Dermis microvascular lymphatic vessel endothelial cell (primary cell): ENCODE measurements at regions not wholly inside any gene's neighbourhood (a gene's known extent, or its start where the extent isn't known, plus 50 kb on each side); places are given as distances from the start of the nearest gene placed in this dataset.
"Not testable (repeated sequence)": the region's sequence is repeated elsewhere in the genome, so short reads cannot be mapped to it uniquely, and the experiment has no call there.

Source experiments
- DNase-seq, 2 donors: peaks; one replicate each; pipeline versions ENCODE4 v3.0.0 to v3.0.0-alpha.2; 2010; ENCODE audit warnings: low read depth in 2 of 2

- no peak for DNase-seq
These were observed 52.1 kb downstream of the CARTPT start for GRCh38 chr5:71771191-71771590.

- DNase-seq, result peak in 1 of 2 donors; percentile 65
These were observed 59.7 kb downstream of the CARTPT start for GRCh38 chr5:71778678-71779276.

- no peak for DNase-seq
These were observed 61.5 kb downstream of the CARTPT start for GRCh38 chr5:71780597-71780996.

GRCh38 chr5:71782393-71782770, 63.3 kb downstream of the CARTPT start:
- DNase-seq, result no peak

GRCh38 chr5:71782771-71783770, 64.0 kb downstream of the CARTPT start:
- peak in 1 of 2 donors; percentile 69 for DNase-seq

- no peak for DNase-seq
These were observed 64.8 kb downstream of the CARTPT start for GRCh38 chr5:71783891-71784290.

GRCh38 chr5:71786337-71787055, 67.4 kb downstream of the CARTPT start:
- no peak for DNase-seq

GRCh38 chr5:71788794-71789193, 69.7 kb downstream of the CARTPT start:
- DNase-seq, result no peak

GRCh38 chr5:71789746-71790145, 70.7 kb downstream of the CARTPT start:
- no peak for DNase-seq

- no peak for DNase-seq
These were observed 71.4 kb downstream of the CARTPT start for GRCh38 chr5:71790433-71790832.

- not testable (repeated sequence) for DNase-seq
These were observed 73.0 kb downstream of the CARTPT start for GRCh38 chr5:71792041-71792440.

GRCh38 chr5:71794061-71794695, 75.1 kb downstream of the CARTPT start:
- no peak for DNase-seq

GRCh38 chr5:71802673-71803072, 83.6 kb downstream of the CARTPT start:
- no peak for DNase-seq

- no peak for DNase-seq
These were observed 87.6 kb downstream of the CARTPT start for GRCh38 chr5:71806711-71807110.

- no peak for DNase-seq
These were observed 88.8 kb downstream of the CARTPT start for GRCh38 chr5:71807909-71808308.

- no peak for DNase-seq
These were observed 90.4 kb downstream of the CARTPT start for GRCh38 chr5:71809446-71809845.

- DNase-seq, result no peak
These were observed 90.9 kb downstream of the CARTPT start for GRCh38 chr5:71810023-71810422.

GRCh38 chr5:71810471-71811195, 91.6 kb downstream of the CARTPT start:
- no peak for DNase-seq

GRCh38 chr5:71811779-71812178, 92.7 kb downstream of the CARTPT start:
- no peak for DNase-seq

- no peak for DNase-seq
These were observed 97.2 kb downstream of the CARTPT start for GRCh38 chr5:71816307-71816706.

- no peak for DNase-seq
These were observed 98.8 kb downstream of the CARTPT start for GRCh38 chr5:71817891-71818290.
